LNCAP (cell line): ENCODE measurements at regions not wholly inside any gene's neighbourhood (a gene's known extent, or its start where the extent isn't known, plus 50 kb on each side); places are given as distances from the start of the nearest gene placed in this dataset.

Source experiments
- TF ChIP-seq, protein P1 (sequence below): fragments of 450-650 bp; IDR thresholded peaks from 2 replicates; pipeline ENCODE4 v1.5.1; 2017; ENCODE audit warnings: mild to moderate bottlenecking

DNA sequence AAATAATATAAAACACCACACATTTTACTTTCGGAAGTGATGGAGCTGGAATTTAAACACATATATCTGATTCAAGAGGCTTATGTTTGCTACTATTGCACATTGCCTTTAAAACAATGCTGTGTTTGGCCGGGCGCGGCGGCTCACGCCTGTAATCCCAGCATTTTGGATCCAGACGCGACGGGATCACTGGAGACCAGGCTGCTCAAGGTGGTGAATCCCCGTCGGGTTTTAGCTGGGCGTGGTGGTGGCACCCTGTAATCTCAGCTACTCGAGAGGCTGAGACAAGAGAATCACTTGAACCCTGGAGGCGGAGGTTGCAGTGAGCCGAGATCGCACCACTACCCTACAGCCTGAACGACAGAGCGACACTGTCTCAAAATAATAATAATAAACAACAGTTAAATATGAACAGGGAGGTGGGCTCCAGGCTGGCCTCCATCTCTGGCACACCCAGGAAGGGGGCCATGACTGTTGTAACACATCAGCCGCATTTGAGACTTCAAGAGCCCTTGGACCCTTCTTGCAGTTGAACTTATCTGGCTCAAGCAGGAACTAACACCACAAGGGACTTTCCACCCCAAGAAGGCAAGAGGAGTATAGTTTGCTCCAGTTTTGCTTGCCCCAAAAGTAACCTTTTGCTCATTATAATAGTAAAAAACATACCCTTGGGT is 127.1 kb upstream of the ZNF184 start:
- TF ChIP-seq, protein P1, sequence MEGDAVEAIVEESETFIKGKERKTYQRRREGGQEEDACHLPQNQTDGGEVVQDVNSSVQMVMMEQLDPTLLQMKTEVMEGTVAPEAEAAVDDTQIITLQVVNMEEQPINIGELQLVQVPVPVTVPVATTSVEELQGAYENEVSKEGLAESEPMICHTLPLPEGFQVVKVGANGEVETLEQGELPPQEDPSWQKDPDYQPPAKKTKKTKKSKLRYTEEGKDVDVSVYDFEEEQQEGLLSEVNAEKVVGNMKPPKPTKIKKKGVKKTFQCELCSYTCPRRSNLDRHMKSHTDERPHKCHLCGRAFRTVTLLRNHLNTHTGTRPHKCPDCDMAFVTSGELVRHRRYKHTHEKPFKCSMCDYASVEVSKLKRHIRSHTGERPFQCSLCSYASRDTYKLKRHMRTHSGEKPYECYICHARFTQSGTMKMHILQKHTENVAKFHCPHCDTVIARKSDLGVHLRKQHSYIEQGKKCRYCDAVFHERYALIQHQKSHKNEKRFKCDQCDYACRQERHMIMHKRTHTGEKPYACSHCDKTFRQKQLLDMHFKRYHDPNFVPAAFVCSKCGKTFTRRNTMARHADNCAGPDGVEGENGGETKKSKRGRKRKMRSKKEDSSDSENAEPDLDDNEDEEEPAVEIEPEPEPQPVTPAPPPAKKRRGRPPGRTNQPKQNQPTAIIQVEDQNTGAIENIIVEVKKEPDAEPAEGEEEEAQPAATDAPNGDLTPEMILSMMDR = no peak

DNA sequence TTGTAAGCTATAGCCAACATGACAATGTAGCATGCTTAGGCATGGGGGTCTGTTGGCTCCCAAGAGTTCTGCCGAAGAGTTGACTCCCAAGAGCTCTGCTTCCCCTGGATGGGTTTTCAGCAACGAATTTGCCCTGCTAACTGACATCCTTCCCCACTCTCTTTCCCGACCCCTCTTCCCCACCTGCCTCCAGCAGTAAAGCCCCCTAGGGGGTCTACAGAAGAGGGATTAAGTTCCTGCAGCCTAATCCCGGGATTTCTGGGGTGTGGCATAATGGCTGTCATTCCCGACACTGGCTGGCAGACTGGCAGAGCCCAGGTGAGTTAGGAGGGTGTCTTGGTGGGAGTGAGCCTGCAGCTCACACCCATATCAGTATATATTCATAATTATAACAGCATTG is 121.0 kb upstream of the ZNF184 start:
- TF ChIP-seq, protein P1 = no peak

DNA sequence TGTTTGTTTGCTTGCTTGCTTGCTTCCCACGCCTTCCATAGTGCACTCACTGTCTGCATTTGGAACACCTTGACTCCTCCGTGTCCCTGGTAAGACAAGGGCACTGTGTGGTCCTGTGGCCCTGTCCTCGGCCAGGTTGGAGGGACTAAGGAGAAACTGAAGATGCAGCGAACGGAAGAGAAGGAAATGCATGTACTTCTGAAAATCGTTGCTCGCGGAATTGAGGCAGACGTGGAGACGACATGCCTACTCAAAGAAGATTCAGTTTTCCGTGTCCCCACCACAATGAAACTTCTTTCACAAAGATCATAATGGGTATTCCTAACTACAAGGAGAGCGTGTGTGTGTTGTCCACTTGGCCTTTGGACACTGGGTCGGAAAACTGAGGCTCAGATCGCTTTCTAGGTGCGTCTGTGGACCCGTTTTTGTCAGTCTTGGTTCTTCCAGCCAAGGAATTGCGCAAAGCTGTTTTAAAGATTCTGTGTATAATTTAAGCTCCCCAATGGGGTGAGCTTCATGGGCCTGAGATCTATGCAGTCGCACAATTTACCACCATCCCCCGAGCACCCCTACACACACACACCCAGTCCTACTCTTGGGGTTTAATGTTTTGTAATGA is 120.4 kb upstream of the ZNF184 start:
- TF ChIP-seq, protein P1 = no peak

DNA sequence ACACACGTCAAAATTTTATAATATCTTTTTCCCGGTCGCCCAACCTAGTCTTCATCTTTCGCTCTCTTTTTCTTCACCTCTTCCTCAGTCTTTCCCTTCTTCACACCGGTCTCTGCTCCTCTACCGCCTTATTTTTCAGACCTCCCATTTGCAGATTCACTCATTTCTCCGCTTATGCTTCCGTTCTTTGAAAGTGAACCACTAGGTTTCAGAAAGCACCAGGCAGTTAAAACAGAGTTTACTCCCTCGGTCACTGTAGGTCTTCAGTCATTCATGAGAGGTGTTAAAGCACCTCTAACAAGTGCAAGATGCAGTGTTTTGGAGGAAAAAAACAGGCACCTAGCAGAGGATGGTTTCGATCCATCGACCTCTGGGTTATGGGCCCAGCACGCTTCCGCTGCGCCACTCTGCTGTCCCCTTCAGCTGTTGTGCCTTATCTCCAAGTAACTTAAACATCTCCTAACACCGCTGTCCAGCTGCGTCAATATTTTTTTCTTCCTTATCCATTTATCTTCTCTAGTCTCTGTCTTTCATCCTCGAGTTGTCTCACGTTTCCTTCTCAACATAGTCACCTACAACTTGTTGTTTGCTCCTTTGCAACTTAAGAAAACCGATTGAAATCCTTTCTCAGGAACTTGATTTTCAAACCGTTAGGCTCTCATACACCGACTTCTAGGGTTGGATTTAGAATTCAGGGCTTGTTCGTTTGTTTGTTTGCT is 119.7 kb upstream of the ZNF184 start:
- TF ChIP-seq, protein P1 = no peak

DNA sequence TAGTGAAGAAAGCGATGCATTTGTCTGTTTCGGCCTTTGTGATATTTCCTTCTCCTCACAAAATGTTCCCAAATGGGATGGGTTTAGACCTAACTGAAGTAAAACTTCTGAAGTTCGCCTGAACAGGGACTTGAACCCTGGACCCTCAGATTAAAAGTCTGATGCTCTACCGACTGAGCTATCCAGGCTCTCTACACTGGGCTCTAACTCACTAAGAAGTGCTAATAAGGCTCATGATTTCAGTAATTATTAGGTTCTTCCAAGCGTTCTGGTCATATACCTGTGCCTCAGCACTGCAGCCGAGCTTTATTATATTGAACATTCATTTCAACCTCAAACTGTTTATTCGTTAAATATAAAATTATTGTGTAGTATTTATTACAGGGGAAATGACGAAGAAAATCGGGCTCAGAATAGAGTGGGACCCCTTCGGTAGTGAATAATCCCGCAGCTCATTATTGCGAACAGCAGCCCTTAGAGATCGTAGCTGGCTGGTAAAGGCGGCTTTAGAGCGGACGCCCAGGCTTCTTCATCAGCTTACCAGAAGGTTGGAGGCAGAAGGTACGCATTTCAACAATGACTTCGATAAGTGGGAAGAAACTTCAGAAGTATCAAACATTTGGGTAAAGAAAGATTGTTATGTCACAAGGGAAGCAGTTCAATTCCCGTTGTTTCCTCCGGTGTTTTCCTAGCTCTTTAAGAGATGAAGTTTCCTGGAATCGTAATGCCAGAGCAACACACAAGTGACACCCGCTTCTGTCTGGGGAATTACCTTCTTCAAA is 119.0 kb upstream of the ZNF184 start:
- TF ChIP-seq, protein P1 = no peak

DNA sequence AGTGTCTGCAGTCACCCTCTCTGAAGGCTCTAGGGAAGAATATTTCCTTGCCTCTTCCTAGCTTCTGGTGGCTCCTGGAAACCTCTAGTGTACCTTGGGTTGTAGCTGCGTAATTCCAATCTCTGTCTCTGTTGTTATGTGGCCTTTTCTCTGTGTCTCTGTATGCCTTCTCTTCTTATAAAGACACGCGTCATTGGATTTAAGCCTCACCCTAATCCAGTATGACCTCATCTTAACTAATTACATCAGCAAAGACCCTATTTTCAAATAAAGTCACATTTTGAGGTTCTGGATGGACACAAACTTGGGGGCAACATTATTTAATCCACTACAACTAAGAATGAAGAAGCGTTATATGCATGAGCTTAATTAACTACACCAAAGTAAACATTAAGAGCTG is 111.4 kb upstream of the ZNF184 start:
- TF ChIP-seq, protein P1 = no peak

DNA sequence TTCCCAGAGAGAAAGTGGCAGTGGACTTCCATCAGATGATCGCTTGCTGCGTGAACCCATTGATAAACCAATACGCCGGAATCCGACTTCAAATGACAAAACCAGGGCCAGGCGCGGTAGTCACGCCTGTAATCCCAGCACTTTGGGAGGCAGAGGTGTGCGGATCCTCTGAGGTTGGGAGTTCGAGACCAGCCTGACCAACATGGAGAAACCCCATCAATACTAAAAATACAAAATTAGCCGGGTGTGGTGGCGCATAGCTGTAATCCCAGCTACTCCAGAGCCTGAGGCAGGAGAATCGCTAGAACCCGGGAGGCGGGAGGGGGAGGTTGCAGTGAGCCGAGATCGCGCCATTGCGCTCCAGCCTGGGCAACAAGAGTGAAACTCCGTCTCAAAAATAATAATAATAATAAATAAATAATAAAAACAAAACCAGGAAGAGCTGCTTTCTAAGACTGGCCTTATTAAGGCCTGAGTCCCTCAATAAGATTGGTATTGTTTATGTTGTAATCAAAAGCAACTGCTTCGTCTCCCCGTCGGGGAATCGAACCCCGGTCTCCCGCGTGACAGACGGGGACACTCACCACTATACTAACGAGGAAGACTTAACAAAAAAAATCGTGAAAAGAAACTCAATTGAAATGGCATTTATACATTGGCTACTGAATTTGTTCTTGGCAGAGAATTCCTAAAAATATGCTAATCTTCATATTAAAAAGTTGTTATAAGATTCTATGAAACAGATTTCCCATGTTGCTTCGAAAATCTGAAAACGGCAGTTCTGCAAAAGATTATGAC is 110.2 kb upstream of the ZNF184 start:
- TF ChIP-seq, protein P1 = no peak
